ENCODE measurements at regions not wholly inside any gene's neighbourhood (a gene's known extent, or its start where the extent isn't known, plus 50 kb on each side); places are given as distances from the start of the nearest gene placed in this dataset.

- TF ChIP-seq CTCF (IDR thresholded peaks at IDR 0.05) = no peak
- TF ChIP-seq POLR2AphosphoS5 (IDR thresholded peaks at IDR 0.05) = no peak
- TF ChIP-seq EP300 (IDR thresholded peaks at IDR 0.05; ENCODE audit: low read depth) = no peak
- TF ChIP-seq POLR2A (IDR thresholded peaks at IDR 0.05) = no peak
These were observed 1054.9 kb downstream of the SLITRK5 start for GRCh38 chr13:88726075-88726474.
